Chondrocyte (in vitro differentiated cells): ENCODE measurements at regions not wholly inside any gene's neighbourhood (a gene's known extent, or its start where the extent isn't known, plus 50 kb on each side); places are given as distances from the start of the nearest gene placed in this dataset.

Experiments
- DNase-seq: peaks from one replicate; pipeline ENCODE4 v3.0.0; 2021; ENCODE audit warnings: mixed read lengths, low spot score
- H3K27ac Mint-ChIP-seq: one replicate; pipeline ENCODE4 v1.8.0; 2021; ENCODE audit warnings: mild to moderate bottlenecking, moderate library complexity, mixed read lengths; ENCODE audit not compliant: unreplicated experiment
- H3K27me3 Mint-ChIP-seq: 2 replicates; pipeline ENCODE4 v1.8.0; 2021; ENCODE audit warnings: low read depth, mixed read lengths
- H3K36me3 Mint-ChIP-seq: 2 replicates; pipeline ENCODE4 v1.8.0; 2021; ENCODE audit warnings: low read depth, mixed read lengths
- H3K4me1 Mint-ChIP-seq: 2 replicates; pipeline ENCODE4 v1.8.0; 2021; ENCODE audit warnings: low read depth, mild to moderate bottlenecking, mixed read lengths
- H3K4me3 Mint-ChIP-seq: one replicate; pipeline ENCODE4 v1.8.0; 2021; ENCODE audit warnings: mild to moderate bottlenecking, moderate library complexity, mixed read lengths; ENCODE audit not compliant: unreplicated experiment
- H3K9me3 Mint-ChIP-seq: 2 replicates; pipeline ENCODE4 v1.8.0; 2021; ENCODE audit warnings: low read depth, mixed read lengths
- TF ChIP-seq, protein P1 (sequence below): fragments of 200-600 bp; sonication (generic); IDR thresholded peaks from 2 replicates; pipeline ENCODE4 v1.5.0; 2021; ENCODE audit warnings: antibody characterized with exemption, mild to moderate bottlenecking, moderate library complexity

DNA sequence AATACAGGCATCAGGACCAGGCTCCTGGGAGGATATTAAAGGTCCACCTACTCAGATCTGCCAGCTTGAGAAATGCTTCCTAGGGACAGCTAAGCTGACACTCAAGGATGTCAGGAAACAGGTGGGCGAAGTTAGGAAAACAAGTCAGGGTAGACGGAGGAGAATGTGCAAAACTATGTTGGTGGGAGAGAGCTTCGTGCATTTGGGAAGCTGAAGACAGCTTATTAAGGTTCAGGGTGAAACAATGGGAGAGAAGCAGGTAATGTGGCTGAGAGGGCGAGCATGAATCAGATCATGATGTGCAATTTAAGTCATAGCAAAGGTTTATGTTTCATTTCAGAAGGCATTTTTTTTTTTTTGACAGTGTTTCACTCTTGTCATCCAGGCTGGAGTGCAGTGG lies 297.2 kb upstream of the ATP10A start:
- no peaks in the 10 kb centered on the region for H3K4me1 Mint-ChIP-seq
- H3K27me3 Mint-ChIP-seq, result peaks cover 18% of the 10 kb centered on the region
- H3K36me3 Mint-ChIP-seq, result no peaks in the 10 kb centered on the region
- no peak overlapping the region for H3K4me3 Mint-ChIP-seq
- TF ChIP-seq, protein P1, sequence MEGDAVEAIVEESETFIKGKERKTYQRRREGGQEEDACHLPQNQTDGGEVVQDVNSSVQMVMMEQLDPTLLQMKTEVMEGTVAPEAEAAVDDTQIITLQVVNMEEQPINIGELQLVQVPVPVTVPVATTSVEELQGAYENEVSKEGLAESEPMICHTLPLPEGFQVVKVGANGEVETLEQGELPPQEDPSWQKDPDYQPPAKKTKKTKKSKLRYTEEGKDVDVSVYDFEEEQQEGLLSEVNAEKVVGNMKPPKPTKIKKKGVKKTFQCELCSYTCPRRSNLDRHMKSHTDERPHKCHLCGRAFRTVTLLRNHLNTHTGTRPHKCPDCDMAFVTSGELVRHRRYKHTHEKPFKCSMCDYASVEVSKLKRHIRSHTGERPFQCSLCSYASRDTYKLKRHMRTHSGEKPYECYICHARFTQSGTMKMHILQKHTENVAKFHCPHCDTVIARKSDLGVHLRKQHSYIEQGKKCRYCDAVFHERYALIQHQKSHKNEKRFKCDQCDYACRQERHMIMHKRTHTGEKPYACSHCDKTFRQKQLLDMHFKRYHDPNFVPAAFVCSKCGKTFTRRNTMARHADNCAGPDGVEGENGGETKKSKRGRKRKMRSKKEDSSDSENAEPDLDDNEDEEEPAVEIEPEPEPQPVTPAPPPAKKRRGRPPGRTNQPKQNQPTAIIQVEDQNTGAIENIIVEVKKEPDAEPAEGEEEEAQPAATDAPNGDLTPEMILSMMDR, result no peak
- no peak for DNase-seq
- H3K27ac Mint-ChIP-seq, result no peak overlapping the region
- H3K9me3 Mint-ChIP-seq, result peaks cover 2% of the 10 kb centered on the region

DNA sequence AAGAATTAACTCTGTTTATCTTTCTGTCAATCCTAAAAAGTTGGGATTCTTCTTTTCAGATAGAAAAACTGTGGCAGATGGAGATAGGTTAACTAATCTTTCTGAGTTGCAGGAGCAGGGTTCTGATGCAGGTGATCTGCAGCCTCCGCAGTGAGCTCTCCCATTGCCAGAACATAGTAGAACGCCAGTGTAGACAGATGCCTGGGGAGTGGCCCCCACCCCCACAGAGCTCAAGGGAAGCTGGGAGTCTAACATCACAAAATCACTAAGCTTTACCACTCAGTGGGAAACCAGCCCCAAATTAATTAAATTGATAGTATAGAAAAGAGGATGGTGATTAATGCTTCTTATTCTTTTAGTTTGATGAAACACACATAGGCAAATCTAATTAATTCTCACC lies 295.0 kb upstream of the ATP10A start:
- H3K4me3 Mint-ChIP-seq, result no peak overlapping the region
- TF ChIP-seq, protein P1, result no peak
- H3K9me3 Mint-ChIP-seq, result peaks cover 16% of the 10 kb centered on the region
- DNase-seq, result no peak
- no peaks in the 10 kb centered on the region for H3K36me3 Mint-ChIP-seq
- peaks cover 18% of the 10 kb centered on the region for H3K27me3 Mint-ChIP-seq
- H3K27ac Mint-ChIP-seq, result no peak overlapping the region
- H3K4me1 Mint-ChIP-seq, result no peaks in the 10 kb centered on the region

DNA sequence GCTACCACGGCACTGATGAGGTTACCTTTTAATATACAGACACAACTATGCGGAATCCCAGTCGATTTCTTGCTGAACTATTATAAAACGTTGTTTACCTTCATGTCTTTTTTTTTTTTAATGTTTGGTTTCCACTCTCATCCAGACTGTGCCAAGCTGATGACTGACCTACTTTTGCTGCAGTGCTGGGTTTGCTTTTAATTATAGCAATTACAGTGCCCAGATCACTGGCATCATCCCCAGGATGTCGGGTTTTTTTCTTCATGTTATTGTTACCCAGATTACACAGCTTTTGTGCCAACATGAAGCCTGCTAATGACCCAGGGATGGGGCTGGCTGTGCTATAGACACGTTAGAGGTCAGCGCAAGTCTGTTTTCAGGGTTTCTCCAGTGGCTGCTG lies 294.0 kb upstream of the ATP10A start:
- no peak overlapping the region for H3K27ac Mint-ChIP-seq
- H3K4me1 Mint-ChIP-seq, result no peaks in the 10 kb centered on the region
- TF ChIP-seq, protein P1, result no peak
- peaks cover 23% of the 10 kb centered on the region for H3K9me3 Mint-ChIP-seq
- peaks cover 26% of the 10 kb centered on the region for H3K27me3 Mint-ChIP-seq
- no peak for DNase-seq
- H3K4me3 Mint-ChIP-seq, result no peak overlapping the region
- H3K36me3 Mint-ChIP-seq, result no peaks in the 10 kb centered on the region

DNA sequence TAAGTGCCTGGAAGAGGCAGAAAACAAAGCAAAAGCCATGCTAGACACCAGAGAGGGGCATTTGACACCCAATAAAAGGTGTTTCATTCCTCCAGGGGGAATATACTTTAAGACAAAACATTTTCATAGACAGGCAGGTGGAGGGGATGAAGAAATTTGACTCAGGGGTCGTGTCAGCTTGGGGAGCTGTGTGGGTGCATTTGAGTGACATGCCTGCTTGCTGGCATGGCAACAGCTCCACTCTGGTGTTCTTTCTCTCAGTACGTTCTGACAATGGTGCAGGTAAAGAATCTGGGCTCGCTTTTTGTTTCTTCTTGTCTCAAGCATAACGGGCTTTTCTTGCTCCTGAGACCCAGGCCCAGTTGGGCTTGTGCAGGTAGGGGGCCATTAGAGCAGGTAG lies 292.9 kb upstream of the ATP10A start:
- no peaks in the 10 kb centered on the region for H3K36me3 Mint-ChIP-seq
- no peaks in the 10 kb centered on the region for H3K4me1 Mint-ChIP-seq
- no peak overlapping the region for H3K27ac Mint-ChIP-seq
- peaks cover 28% of the 10 kb centered on the region for H3K27me3 Mint-ChIP-seq
- TF ChIP-seq, protein P1, result no peak
- peaks cover 21% of the 10 kb centered on the region for H3K9me3 Mint-ChIP-seq
- DNase-seq, result no peak
- no peak overlapping the region for H3K4me3 Mint-ChIP-seq

DNA sequence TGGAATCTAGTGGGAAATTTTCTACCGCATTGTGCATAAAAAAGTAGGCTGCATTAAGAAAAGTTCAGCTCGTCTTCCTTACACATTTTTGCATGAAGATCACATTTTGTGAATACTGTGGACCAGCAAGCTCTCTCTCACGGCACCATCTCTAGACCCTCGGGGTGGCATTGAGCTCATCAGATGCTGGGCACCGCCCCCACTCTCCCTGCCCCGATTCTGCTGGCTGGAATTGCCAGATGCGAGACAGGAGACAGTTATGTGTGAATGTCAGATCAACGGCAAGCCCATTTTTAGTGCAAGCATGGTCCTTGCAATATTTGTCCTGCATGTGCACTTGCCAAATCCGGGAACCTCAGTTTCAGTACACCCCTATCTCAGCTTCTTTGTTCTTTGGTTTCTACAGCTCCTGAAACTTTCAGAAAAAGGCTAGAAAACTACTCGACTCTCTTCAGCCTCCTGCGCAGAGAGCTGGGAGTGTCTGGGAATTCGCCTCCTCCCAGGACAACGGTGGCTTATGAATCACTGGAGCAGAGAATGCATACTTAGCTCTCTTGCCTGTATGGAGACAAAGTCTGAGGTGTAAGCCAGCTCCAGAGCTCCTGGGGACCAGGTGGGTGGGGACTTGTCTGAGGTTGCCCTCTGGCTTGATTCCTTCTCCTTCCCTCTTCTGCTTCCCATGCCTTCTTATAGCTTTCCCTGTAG lies 285.2 kb upstream of the ATP10A start:
- Mint-ChIP-seq H3K4me1 (no peaks in the 10 kb centered on the region), H3K9me3 (peaks cover 8% of the 10 kb centered on the region)
- TF ChIP-seq, protein P1, result no peak

More for the DNA sequence above, 285.2 kb upstream of the ATP10A start:
- Mint-ChIP-seq H3K36me3 (no peaks in the 10 kb centered on the region), H3K27me3 (peaks cover 38% of the 10 kb centered on the region), H3K4me3 (no peak overlapping the region), H3K27ac (no peak overlapping the region)
- no peak for DNase-seq
